ENCODE measurements at regions not wholly inside any gene's neighbourhood (a gene's known extent, or its start where the extent isn't known, plus 50 kb on each side); places are given as distances from the start of the nearest gene placed in this dataset.
"Not testable (repeated sequence)": the region's sequence is repeated elsewhere in the genome, so short reads cannot be mapped to it uniquely, and the experiment has no call there.

DNA sequence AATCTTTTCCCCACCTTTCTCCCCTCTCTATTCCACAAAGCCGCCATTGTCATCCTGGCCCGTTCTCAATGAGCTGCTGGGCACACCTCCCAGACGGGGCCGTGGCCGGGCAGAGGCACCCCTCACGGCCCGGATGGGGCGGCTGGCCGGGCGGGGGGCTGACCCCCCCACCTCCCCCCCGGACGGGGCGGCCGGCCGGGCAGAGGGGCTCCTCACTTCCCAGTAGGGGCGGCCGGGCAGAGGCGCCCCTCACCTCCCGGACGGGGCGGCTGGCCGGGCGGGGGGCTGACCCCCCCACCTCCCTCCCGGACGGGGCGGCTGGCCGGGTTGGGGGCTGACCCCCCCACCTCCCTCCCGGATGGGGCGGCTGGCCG lies 85.6 kb downstream of the OR2B2 start:
- DNase-seq (ENCODE audit: low spot score), result not testable (repeated sequence)

DNA sequence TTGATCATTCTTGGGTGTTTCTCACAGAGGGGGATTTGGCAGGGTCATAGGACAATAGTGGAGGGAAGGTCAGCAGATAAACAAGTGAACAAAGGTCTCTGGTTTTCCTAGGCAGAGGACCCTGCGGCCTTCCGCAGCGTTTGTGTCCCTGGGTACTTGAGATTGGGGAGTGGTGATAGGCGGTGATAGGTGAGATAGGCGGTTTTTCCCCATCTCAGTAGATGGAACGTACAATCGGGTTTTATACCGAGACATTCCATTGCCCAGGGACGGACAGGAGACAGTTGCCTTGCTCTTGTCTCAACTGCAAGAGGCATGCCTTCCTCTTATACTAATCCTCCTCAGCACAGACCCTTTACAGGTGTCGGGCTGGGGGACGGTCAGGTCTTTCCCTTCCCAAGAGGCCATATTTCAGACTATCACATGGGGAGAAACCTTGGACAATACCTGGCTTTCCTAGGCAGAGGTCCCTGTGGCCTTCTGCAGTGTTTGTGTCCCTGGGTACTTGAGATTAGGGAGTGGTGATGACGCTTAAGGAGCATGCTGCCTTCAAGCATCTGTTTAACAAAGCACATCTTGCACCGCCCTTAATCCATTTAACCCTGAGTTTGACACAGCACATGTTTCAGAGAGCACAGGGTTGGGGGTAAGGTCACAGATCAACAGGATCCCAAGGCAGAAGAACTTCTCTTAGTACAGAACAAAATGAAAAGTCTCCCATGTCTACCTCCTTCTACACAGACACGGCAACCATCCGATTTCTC lies 86.2 kb downstream of the OR2B2 start:
- DNase-seq (ENCODE audit: low spot score), result not testable (repeated sequence)

DNA sequence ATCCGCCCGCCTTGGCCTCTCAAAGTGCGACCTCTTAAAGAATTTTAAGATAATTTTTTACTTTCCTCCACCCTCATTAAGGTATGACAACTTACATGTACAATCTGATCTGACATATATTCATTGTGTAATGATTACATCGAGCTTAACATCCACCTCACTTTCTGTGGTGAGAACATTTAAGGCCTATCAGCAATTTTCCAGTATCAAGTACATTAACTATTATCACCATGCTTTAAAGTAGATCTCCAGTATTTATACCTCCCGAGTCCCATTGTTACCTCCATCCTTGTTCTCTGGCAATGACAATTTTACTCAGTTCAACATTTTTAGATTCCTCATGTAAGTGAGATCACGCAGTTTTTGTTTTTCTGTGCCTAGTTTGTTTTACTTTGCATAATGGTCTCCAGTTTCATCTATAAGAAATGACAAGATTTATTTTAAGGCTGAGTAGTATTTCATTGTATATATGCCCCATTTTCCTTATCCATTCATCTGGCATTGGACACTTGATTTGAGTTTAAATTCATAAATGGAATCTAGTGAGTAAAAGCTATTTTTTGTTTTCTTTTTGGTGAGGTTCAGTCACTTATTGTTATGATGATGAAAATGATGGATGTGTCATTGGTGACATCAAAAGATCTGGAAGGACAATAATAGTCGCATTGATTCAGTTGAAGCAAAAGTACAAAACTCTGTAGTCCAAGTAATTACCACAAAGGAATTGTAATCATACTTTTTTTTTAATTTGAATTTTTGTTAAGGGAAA lies 87.0 kb downstream of the OR2B2 start:
- DNase-seq (ENCODE audit: low spot score), result peak; percentile 41

DNA sequence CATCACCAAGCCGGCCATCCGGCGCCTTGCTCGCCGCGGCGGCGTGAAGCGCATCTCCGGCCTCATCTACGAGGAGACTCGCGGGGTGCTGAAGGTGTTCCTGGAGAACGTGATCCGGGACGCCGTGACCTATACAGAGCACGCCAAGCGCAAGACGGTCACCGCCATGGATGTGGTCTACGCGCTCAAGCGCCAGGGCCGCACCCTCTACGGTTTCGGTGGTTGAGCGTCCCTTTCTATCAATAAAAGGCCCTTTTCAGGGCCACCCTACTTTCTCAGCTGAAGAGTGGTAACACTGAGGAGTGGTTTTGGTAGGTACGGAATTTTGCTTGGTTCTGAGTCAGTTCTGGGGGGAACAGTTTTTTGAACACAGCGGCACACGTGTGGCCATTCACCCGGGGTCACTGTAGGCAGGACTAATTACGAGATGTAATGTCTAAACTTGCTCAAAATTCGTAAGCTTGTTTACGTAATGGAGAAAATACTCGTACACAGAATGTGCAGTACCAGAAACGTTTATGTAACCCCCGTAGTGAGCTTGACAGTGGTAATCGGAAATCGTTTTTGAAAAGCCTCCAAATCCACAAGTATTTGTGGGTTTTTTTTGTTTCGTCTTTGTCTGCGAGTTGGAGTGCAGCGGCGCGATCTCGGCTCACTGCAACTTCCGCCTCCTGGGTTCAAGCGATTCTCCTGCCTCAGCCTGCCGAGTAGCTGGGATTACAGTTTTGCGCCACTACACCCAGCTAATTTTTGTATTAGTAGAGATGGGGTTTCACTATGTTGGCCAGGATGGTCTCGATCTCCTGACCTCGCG lies 87.8 kb downstream of the OR2B2 start:
- DNase-seq (ENCODE audit: low spot score), result peak; percentile 64

DNA sequence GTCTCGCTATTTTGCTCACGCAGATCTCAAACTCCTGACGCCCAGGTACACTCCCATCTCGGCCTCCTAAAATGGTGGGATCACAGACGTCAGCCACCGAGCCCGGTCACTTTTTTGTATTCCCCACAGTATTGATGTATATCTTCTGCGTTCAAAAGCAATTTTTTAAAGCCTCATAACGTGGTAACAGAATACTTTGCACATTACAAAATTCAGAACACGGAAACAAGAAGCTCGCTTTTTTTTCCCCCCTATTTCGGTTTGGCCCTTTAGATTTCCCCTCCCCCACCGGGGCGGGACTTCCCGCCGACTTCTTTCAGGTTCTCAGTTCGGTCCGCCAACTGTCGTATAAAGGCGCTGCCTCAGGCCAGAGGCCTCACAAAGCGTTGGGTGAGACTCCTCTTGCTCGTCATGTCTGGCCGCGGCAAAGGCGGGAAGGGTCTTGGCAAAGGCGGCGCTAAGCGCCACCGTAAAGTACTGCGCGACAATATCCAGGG lies 88.4 kb downstream of the OR2B2 start:
- DNase-seq (ENCODE audit: low spot score), result peak; percentile 70

DNA sequence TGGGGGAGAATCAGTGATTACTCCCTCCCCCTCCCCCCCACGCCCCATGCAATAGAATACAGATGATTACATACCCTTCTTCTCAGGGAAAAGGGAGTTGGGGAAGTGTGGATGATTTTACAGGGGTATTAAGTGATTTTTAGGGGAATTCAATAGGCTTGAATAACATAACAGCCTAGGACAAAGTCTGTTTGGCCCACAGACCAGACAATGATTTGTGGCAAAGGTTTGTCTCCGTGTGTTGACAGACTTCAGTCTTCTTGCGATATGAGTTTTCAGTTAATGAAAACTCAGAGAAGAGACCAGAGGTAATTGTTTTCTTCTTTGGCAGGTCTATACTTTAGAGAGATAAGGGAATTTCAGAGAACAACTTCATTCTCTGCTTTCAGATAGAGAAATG lies 95.3 kb downstream of the OR2B2 start:
- DNase-seq (ENCODE audit: low spot score), result no peak

DNA sequence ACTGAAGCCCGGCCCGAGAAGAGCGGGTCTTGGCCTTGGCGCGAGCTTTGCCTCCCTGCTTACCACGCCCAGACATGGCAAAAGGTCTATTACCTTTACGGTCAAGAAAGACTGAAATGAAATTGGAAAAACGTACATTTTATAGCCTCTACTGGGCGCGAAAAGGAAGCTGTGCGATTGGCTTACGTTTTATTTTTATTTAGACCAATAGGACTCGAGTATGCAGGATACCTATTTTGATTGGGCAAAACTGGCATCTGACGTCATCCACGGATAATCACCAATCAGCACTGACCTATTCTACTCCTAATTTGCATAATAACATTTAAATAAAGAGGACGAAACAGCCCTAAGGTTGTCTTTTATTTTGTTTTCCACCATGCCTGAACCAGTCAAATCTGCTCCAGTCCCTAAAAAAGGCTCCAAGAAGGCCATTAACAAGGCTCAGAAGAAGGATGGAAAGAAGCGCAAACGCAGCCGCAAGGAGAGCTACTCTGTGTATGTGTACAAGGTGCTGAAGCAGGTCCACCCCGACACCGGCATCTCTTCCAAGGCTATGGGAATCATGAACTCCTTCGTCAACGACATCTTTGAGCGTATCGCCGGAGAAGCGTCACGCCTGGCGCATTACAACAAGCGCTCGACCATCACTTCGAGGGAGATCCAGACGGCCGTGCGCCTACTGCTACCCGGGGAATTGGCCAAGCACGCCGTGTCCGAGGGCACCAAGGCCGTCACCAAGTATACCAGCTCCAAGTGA lies 97.4 kb downstream of the OR2B2 start:
- peak; percentile 94 for DNase-seq (ENCODE audit: low spot score)

DNA sequence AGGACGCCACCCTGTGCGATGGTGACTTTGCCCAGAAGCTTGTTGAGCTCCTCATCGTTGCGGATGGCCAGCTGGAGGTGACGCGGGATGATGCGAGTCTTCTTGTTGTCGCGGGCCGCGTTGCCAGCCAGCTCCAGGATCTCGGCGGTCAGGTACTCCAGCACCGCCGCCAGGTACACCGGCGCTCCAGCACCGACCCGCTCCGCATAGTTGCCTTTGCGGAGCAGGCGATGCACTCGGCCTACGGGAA lies 97.9 kb downstream of the OR2B2 start:
- DNase-seq (ENCODE audit: low spot score), result not testable (repeated sequence)

DNA sequence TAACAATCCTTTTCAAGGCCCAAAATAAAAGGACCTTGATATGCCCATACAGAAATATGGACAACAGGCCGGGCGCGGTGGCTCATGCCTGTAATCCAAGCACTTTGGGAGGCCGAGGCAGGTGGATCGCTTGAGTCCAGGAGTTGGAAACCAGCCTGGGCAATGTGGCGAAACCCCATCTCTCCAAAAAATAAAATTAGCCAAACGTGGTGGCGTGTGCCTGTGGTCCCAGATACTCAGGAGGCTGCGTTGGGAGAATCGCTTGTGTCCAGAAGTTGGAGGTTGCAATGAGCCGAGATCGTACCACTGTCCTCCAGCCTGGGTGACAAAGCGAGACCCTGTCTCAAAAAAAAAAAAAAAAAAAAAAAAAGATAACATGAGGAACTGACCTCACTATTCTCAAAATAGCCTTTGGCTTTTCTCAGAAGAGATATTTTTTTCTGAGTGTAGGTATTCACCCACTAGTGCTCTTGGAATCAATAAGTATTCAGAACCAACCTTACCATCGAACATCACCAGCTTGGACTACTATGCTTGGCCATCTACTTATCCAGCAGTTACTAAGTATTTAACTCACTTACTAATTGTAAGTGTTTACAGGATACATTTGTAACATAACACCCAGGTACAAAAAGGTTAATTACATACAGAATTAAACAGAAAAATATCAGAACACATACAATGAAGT lies 99.2 kb downstream of the OR2B2 start:
- DNase-seq (ENCODE audit: low spot score), result peak; percentile 49

DNA sequence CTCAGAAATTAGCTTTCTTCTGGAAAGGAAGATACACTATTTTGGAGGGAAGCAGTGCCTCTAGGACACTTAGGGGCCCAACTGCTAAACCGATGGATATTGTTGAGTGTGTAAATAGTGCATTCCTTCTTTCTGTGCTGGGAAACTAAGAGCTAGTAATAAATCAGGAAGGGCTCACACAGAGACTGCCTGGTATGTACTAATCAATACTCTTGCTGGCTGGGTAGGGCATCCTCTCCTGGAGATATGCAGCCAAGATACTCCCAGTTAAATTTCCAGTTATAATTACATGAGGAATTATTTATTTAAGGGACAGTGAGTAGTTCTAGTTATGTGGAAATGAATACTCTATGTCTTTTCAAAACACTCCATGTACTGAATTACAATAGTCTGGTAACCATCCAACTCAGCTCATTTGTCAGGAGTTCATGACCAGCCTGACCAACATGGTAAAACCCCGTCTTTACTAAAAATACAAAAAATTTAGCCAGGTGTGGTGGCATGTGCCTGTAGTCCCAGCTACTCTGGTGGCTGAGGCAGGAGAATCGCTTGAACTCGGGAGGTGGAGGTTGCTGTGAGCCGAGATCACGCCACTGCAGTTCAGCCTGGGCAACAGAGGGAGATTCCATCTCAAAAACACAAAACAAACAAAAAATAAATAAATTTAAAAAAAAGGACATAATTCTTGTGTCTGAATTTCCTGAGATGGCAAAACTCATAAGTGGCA lies 100.0 kb downstream of the OR2B2 start:
- DNase-seq (ENCODE audit: low spot score), result no peak

DNA sequence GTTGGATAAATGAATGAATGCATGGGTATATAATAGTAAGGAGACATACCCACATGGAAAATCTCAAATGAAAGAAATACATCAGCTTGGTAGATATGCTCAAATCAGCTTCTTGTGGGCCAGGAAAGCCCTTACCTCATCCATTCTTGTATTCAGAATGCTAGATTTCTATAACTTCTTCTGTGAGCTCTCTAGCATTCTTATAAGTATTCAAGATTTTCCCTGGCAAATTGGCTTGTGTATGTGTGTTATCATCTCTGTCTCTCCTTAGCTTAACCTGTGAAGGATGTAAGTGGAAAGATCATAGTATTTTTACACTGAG lies 100.8 kb downstream of the OR2B2 start:
- DNase-seq (ENCODE audit: low spot score), result peak; percentile 50

DNA sequence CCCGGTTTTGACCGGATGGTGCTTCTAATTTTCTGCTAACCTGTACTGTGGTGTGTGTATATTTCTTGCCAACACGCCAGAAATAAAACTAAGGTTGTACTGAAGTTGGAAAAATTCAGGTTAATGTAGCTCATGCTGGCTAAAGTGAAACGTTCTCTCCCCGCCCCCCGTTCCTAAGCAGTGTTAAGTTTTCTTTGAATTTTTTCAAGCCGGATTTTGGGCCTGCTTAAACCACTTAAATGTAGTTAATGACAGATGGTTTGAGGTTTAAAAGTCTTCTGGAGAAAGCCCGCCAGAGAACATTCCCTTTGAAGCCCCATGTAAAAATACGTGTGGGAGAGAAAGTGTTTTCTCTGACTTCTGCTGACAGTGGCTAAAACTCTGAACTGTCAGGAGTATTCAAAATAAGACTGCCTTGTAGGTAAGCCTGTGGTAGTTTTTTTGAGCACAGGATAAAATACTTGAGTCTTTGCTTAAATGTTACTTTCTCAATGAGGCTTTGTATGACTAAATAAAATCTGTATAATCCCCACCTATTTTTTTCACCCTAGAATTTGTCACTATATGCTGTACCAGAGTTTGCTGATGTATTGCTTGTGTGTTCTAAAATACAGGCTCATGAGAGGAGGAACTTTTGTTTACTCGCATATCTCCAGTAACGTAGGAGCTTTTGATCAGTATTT lies 101.3 kb downstream of the OR2B2 start:
- peak; percentile 61 for DNase-seq (ENCODE audit: low spot score)

DNA sequence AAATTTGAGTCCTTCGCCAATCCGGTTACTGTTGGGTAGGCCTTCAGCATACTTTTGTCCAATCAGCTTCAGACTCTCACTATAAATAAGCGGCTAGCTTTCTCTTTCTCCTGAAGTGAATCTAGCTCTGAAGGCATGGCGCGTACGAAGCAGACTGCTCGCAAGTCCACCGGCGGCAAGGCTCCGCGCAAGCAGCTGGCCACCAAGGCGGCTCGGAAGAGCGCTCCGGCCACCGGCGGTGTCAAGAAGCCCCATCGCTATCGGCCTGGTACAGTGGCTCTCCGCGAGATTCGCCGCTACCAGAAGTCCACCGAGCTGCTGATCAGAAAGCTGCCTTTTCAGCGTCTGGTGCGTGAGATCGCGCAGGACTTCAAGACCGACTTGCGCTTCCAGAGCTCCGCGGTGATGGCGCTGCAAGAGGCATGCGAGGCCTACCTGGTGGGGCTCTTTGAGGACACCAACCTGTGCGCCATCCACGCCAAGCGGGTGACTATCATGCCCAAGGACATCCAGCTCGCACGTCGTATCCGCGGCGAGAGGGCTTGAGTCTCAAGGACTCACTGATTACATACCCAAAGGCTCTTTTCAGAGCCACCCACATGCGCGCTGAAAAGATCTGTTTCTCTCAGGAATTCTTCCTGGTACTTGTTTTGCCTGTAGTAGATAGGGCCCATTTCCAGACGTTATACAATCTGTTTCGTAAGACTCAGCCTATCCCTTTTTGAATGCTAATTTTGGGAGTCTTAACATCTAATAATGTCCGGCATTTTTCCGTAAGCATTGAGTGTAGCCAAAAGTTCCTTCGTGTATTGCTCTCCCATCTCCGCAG lies 102.0 kb downstream of the OR2B2 start:
- DNase-seq (ENCODE audit: low spot score), result peak; percentile 97

DNA sequence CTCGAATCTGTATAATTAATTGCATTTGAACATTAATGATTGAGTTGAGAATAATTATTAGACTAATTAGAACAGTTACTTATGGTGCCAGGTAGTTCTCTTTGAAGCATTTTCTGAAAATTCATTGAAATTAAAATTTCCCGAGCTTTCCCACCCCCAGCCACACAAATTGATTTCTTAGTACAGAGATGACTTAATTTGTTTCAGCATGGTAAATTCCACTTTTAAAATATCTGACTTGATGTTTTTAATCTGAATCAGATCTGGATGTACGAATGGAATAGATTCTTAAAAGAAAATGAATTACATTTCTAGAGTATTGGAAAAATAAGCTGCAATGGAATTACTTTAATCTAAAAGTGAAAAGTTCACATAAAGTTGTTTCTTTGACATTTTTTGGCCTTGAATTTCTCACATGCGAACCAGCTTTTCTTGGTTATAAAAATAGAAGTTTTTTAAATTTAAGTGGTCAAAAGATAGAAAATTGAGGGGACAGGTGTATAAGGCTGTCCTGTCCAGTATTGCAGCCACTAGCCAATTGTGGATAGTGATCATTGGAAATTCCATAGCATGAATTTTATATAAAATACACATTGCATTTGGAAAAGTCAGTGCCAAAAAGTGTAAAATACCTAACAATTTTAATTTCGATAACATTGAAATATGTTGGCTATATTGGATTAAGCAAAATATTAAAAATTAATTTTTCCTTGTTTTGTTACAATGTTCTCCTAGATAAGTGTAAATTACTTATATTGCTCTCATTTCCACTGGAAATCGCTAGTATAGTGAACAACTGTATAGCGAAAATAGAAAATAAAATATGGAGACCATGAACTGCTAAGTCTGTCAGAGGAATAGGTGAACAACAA lies 102.9 kb downstream of the OR2B2 start:
- DNase-seq (ENCODE audit: low spot score), result no peak

DNA sequence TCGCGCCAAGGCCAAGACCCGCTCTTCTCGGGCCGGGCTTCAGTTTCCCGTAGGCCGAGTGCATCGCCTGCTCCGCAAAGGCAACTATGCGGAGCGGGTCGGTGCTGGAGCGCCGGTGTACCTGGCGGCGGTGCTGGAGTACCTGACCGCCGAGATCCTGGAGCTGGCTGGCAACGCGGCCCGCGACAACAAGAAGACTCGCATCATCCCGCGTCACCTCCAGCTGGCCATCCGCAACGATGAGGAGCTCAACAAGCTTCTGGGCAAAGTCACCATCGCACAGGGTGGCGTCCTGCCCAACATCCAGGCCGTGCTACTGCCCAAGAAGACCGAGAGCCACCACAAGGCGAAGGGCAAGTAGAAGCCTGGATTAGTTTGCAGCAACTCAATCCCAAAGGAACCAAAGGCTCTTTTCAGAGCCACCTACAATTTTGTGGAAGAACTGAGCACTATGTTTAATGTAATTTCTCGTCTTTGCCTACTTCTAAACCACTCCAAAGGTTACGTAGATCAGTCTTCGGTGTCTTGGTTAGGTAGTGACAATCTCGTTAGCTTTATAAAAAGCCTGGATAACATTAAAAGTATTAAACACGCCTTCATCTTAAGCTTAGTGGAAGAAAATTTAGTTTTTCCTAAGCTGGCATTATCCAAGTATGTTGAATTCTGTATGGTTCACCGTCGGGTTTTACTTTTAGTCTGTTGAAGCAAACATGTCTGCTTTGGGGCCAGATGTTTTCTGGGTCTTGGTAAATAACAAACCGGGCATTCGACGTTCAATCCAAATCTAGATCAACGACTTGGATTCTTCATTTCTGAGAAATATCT lies 103.7 kb downstream of the OR2B2 start:
- DNase-seq (ENCODE audit: low spot score), result peak; percentile 74

DNA sequence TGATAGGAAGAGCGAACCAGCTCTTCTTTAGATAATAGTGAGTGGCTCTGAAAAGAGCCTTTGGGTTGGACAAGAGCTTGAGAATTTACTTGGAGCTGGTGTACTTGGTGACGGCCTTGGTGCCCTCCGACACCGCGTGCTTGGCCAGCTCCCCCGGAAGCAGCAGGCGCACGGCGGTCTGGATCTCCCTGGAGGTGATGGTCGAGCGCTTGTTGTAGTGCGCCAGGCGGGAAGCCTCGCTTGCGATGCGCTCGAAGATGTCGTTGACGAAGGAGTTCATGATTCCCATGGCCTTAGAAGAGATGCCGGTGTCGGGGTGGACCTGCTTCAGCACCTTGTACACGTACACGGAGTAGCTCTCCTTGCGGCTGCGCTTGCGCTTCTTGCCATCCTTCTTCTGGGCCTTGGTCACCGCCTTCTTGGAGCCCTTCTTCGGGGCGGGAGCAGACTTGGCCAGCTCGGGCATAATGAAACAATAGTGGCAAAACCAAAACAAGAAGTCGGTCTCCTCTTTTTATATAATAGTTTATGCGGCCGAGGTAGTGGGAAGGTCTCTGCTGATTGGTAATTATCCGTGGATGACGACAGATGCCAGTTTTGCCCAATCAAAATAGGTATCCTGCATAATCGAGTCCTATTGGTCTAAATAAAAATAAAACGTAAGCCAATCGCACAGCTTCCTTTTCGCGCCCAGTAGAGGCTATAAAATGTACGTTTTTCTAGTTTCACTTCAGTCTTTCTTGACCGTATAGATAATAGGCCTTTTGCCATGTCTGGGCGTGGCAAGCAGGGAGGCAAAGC lies 104.6 kb downstream of the OR2B2 start:
- DNase-seq (ENCODE audit: low spot score), result peak; percentile 95

DNA sequence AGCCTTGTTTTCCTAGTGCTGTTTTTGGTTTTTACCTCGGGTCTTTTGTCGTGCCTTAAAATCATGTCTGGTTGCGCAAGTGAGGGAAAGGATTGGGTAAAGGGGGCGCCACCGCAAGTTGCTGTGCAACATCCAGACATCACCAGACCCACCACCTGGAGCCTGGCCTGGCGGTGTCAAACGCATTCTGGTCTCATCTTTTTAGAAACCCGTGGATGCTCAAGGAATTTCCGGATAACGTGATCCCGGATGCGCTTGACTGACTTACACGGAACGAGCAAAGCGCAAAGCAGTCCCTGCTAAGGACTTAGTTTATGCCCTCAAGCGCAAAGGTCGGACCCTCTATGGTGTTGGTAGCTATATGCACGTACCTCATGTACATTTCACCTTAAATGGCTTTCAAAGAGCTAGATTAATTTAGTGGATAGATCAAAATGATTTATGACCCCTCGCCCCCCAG lies 105.2 kb downstream of the OR2B2 start:
- DNase-seq (ENCODE audit: low spot score), result peak; percentile 54

Measured in hematopoietic multipotent progenitor cell treated with erythropoietin and hydrocortisone succinate and interleukin-3 and kit ligand, for 15 days (in vitro differentiated cells).